ENCODE measurements at regions not wholly inside any gene's neighbourhood (a gene's known extent, or its start where the extent isn't known, plus 50 kb on each side); places are given as distances from the start of the nearest gene placed in this dataset.

GRCh38 chr12:40171501-40171900 is 53.3 kb upstream of the LRRK2 start:
- TF ChIP-seq CTCF (conservative IDR thresholded peaks at IDR 0.05; ENCODE audit: low read depth, low read length) (no peak), EZH2 (IDR thresholded peaks at IDR 0.05; ENCODE audit: low read length, unreplicated experiment) (no peak), EZH2phosphoT487 (IDR thresholded peaks at IDR 0.05; ENCODE audit: borderline replicate concordance, low read length) (no peak)

Data from PC-3 (cell line).